ENCODE measurements at regions not wholly inside any gene's neighbourhood (a gene's known extent, or its start where the extent isn't known, plus 50 kb on each side); places are given as distances from the start of the nearest gene placed in this dataset.

GRCh38 chrX:40182095-40182494 is 84.3 kb upstream of the BCOR start:
- TF ChIP-seq CTCF (IDR thresholded peaks at IDR 0.05; ENCODE audit: insufficient read depth, low read length, poor library complexity, severe bottlenecking) (no peak), EZH2phosphoT487 (conservative IDR thresholded peaks at IDR 0.05; ENCODE audit: low read length) (no peak)

Measured in SU-DHL-6 (cell line).